HG02610 (cell line): ENCODE measurements at regions not wholly inside any gene's neighbourhood (a gene's known extent, or its start where the extent isn't known, plus 50 kb on each side); places are given as distances from the start of the nearest gene placed in this dataset.

Experiments
- ATAC-seq: cut with Tn5 transposase; IDR thresholded peaks from one replicate; pipeline ENCODE4 v1.9.1; 2021; ENCODE audit warnings: mild to moderate bottlenecking, moderate library complexity; ENCODE audit not compliant: unreplicated experiment

- no peak for ATAC-seq
Observed at GRCh38 chr17:55668312-55668920, 54.2 kb downstream of the TMEM100 start.

- no peak for ATAC-seq
Observed at GRCh38 chr17:55666806-55667205, 55.9 kb downstream of the TMEM100 start.

GRCh38 chr17:55664287-55664686 is 58.4 kb downstream of the TMEM100 start:
- peak; percentile 68 for ATAC-seq

GRCh38 chr17:55663400-55663799 is 59.3 kb downstream of the TMEM100 start:
- ATAC-seq: no peak

GRCh38 chr17:55661963-55662834 is 60.5 kb downstream of the TMEM100 start:
- no peak for ATAC-seq

- no peak for ATAC-seq
Observed at GRCh38 chr17:55661256-55661758, 61.4 kb downstream of the TMEM100 start.

GRCh38 chr17:55660178-55660886 is 62.3 kb downstream of the TMEM100 start:
- ATAC-seq: no peak

GRCh38 chr17:55659661-55660060 is 63.0 kb downstream of the TMEM100 start:
- no peak for ATAC-seq

- no peak for ATAC-seq
Observed at GRCh38 chr17:55655777-55656176, 66.9 kb downstream of the TMEM100 start.

- no peak for ATAC-seq
Observed at GRCh38 chr17:55654821-55655220, 67.8 kb downstream of the TMEM100 start.

- no peak for ATAC-seq
Observed at GRCh38 chr17:55654022-55654421, 68.6 kb downstream of the TMEM100 start.

- ATAC-seq: no peak
Observed at GRCh38 chr17:55652825-55653224, 69.8 kb downstream of the TMEM100 start.

- ATAC-seq: peak; percentile 49
Observed at GRCh38 chr17:55652114-55652823, 70.4 kb downstream of the TMEM100 start.

GRCh38 chr17:55649957-55650597 is 72.6 kb downstream of the TMEM100 start:
- no peak for ATAC-seq

GRCh38 chr17:55648086-55648485 is 74.6 kb downstream of the TMEM100 start:
- ATAC-seq: no peak

- no peak for ATAC-seq
Observed at GRCh38 chr17:55645361-55645760, 77.3 kb downstream of the TMEM100 start.

- ATAC-seq: no peak
Observed at GRCh38 chr17:55644346-55644745, 78.3 kb downstream of the TMEM100 start.

GRCh38 chr17:55642741-55643140 is 79.9 kb downstream of the TMEM100 start:
- no peak for ATAC-seq

- peak; percentile 53 for ATAC-seq
Observed at GRCh38 chr17:55641676-55642081, 81.0 kb downstream of the TMEM100 start.

GRCh38 chr17:55639096-55639495 is 83.6 kb downstream of the TMEM100 start:
- no peak for ATAC-seq
